ENCODE measurements at regions not wholly inside any gene's neighbourhood (a gene's known extent, or its start where the extent isn't known, plus 50 kb on each side); places are given as distances from the start of the nearest gene placed in this dataset.

GRCh38 chr2:18719978-18720775 is 130.8 kb upstream of the NT5C1B start:
- TF ChIP-seq, protein P1, sequence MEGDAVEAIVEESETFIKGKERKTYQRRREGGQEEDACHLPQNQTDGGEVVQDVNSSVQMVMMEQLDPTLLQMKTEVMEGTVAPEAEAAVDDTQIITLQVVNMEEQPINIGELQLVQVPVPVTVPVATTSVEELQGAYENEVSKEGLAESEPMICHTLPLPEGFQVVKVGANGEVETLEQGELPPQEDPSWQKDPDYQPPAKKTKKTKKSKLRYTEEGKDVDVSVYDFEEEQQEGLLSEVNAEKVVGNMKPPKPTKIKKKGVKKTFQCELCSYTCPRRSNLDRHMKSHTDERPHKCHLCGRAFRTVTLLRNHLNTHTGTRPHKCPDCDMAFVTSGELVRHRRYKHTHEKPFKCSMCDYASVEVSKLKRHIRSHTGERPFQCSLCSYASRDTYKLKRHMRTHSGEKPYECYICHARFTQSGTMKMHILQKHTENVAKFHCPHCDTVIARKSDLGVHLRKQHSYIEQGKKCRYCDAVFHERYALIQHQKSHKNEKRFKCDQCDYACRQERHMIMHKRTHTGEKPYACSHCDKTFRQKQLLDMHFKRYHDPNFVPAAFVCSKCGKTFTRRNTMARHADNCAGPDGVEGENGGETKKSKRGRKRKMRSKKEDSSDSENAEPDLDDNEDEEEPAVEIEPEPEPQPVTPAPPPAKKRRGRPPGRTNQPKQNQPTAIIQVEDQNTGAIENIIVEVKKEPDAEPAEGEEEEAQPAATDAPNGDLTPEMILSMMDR (IDR thresholded peaks at IDR 0.05), result no peak
- TF ChIP-seq POLR2A (IDR thresholded peaks at IDR 0.05), result no peak
- TF ChIP-seq EP300 (IDR thresholded peaks at IDR 0.05), result no peak
- Histone ChIP-seq H3K36me3 (no peaks in the 10 kb centered on the region), H3K27ac (peak overlapping the region in 1 of 4 donors; percentile 45), H3K4me3 (no peak overlapping the region), H3K27me3 (no peaks in the 10 kb centered on the region), H3K4me1 (peaks cover 0 to 16% (median 0%) of the 10 kb centered on the region in 4 donors), H3K9me3 (no peaks in the 10 kb centered on the region)
- DNase-seq (ENCODE audit: low spot score in 2 of 2), result no peak
- WGBS, 2 donors, result 75 to 83% methylated on average over 4 of the region's 4 CpGs

GRCh38 chr2:18708203-18708715 is 118.9 kb upstream of the NT5C1B start:
- no peaks in the 10 kb centered on the region for H3K36me3 ChIP-seq
- no peak overlapping the region for H3K27ac ChIP-seq
- no peak for TF ChIP-seq EP300 (IDR thresholded peaks at IDR 0.05)
- TF ChIP-seq, protein P1 (IDR thresholded peaks at IDR 0.05), result no peak
- TF ChIP-seq POLR2A (IDR thresholded peaks at IDR 0.05), result no peak
- DNase-seq (ENCODE audit: low spot score in 2 of 2), result no peak
- no peaks in the 10 kb centered on the region for H3K4me1 ChIP-seq
- WGBS, 2 donors, result 0 to 35% methylated on average over 1 of the region's 1 CpG
- peaks cover 0 to 7% (median 3%) of the 10 kb centered on the region in 4 donors for H3K9me3 ChIP-seq
- no peak overlapping the region for H3K4me3 ChIP-seq
- H3K27me3 ChIP-seq, result no peaks in the 10 kb centered on the region

- TF ChIP-seq EP300 (IDR thresholded peaks at IDR 0.05) (no peak), POLR2A (IDR thresholded peaks at IDR 0.05) (no peak)
- TF ChIP-seq, protein P1 (IDR thresholded peaks at IDR 0.05), result no peak
- 81 to 87% methylated on average over 2 of the region's 2 CpGs for WGBS, 2 donors
- Histone ChIP-seq H3K27me3 (no peaks in the 10 kb centered on the region), H3K36me3 (no peaks in the 10 kb centered on the region), H3K4me1 (no peaks in the 10 kb centered on the region), H3K9me3 (no peaks in the 10 kb centered on the region), H3K27ac (no peak overlapping the region), H3K4me3 (no peak overlapping the region)
- no peak for DNase-seq (ENCODE audit: low spot score in 2 of 2)
These were observed 116.6 kb upstream of the NT5C1B start for GRCh38 chr2:18706001-18706400.

- DNase-seq (ENCODE audit: low spot score in 2 of 2), result no peak
- TF ChIP-seq, protein P1 (IDR thresholded peaks at IDR 0.05), result no peak
- no peak for TF ChIP-seq POLR2A (IDR thresholded peaks at IDR 0.05)
- TF ChIP-seq EP300 (IDR thresholded peaks at IDR 0.05), result no peak
- Histone ChIP-seq H3K36me3 (no peaks in the 10 kb centered on the region), H3K4me3 (no peak overlapping the region), H3K9me3 (no peaks in the 10 kb centered on the region), H3K27ac (no peak overlapping the region), H3K4me1 (no peaks in the 10 kb centered on the region), H3K27me3 (no peaks in the 10 kb centered on the region)
- WGBS, 2 donors, result 62 to 64% methylated on average over 2 of the region's 2 CpGs
These were observed 114.9 kb upstream of the NT5C1B start for GRCh38 chr2:18704276-18704675.

DNA sequence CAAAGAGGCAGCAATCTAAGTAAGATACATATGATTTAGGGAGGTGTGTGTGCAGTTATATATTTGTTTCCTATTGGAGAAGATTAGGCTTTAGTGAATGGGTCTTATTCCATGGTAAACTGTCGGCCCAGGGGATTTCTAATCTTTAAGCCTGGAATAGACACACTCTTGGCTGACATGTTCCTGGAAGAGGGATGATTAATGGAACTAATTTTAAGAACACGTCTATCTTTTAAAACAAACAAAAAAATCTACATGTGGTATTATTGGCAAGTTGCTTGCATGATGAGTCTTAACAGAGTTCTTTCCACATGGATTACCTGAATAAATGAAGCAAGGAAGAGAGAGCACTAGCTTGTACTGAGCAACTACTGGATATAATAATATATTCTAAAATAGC is 114.2 kb upstream of the NT5C1B start:
- Histone ChIP-seq H3K4me1 (no peaks in the 10 kb centered on the region), H3K36me3 (no peaks in the 10 kb centered on the region), H3K9me3 (no peaks in the 10 kb centered on the region), H3K4me3 (no peak overlapping the region), H3K27ac (no peak overlapping the region), H3K27me3 (no peaks in the 10 kb centered on the region)
- no peak for TF ChIP-seq EP300 (IDR thresholded peaks at IDR 0.05)
- TF ChIP-seq, protein P1 (IDR thresholded peaks at IDR 0.05), result no peak
- no peak for TF ChIP-seq POLR2A (IDR thresholded peaks at IDR 0.05)
- WGBS, 2 donors, result 60 to 72% methylated on average over 2 of the region's 2 CpGs
- DNase-seq (ENCODE audit: low spot score in 2 of 2), result no peak
